ENCODE measurements at regions not wholly inside any gene's neighbourhood (a gene's known extent, or its start where the extent isn't known, plus 50 kb on each side); places are given as distances from the start of the nearest gene placed in this dataset.

DNA sequence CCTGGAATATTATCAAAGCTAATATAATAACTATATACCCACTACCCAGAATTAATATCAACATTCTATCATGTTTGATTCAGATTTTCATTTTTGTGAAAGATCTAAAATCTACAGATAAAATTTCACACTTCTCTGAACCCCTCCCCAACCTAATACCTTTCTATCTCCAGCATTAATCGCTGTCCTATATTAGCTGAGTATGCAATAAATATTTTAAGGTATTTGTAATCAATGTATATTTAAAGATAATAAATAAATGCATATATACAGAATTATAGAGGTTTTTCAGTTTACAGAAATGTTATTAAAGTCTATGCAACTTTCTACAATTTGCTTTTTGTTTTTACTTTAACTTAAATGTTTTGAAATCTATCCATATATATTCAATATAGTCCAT is 156.7 kb upstream of the NRSN1 start:
- intact Hi-C loops (cut with micrococcal nuclease) = no loop called here
- no peaks in the 10 kb centered on the region for H3K4me1 ChIP-seq (ENCODE audit: control insufficient read depth in 1 of 2, insufficient read depth in 2 of 2, low read length in 2 of 2)
- no peaks in the 10 kb centered on the region for H3K9me2 ChIP-seq (ENCODE audit: insufficient read depth)
- no peaks in the 10 kb centered on the region; a peak in 2 of 4 replicates for H3K9me3 ChIP-seq (ENCODE audit: control insufficient read depth in 1 of 2, insufficient read depth in 1 of 2, low read depth in 1 of 2, low read length in 2 of 2)
- no peaks in the 10 kb centered on the region for H3K27me3 ChIP-seq (ENCODE audit: insufficient read depth, low read length)
- no peaks in the 10 kb centered on the region for H4K20me1 ChIP-seq (ENCODE audit: insufficient read depth)
- no peak overlapping the region for H3K27ac ChIP-seq (ENCODE audit: low read depth, low read length)
- H2AFZ ChIP-seq (ENCODE audit: low read depth, low read length, poor library complexity, severe bottlenecking) = no peak overlapping the region
- ATAC-seq (no peak), DNase-seq (ENCODE audit: low read depth, low spot score) (no peak)
- ChIA-PET RAD21 (ENCODE audit: low non-redundant PET in 1 of 2, low total read pairs in 2 of 2, uncharacterized antibody in 2 of 2, unreplicated experiment in 2 of 2) (no interaction called here), POLR2A (no interaction called here), CTCF (no interaction called here)
- no peaks in the 10 kb centered on the region for H3K79me2 ChIP-seq (ENCODE audit: insufficient read depth, low read length)
- no peaks in the 10 kb centered on the region for H3K36me3 ChIP-seq (ENCODE audit: control insufficient read depth in 1 of 2, insufficient read depth in 2 of 2, low read length in 2 of 2)
- no peak for TF ChIP-seq ZNF274 (IDR thresholded peaks at IDR 0.05; ENCODE audit: low read depth, low read length)
- TF ChIP-seq, protein P1, sequence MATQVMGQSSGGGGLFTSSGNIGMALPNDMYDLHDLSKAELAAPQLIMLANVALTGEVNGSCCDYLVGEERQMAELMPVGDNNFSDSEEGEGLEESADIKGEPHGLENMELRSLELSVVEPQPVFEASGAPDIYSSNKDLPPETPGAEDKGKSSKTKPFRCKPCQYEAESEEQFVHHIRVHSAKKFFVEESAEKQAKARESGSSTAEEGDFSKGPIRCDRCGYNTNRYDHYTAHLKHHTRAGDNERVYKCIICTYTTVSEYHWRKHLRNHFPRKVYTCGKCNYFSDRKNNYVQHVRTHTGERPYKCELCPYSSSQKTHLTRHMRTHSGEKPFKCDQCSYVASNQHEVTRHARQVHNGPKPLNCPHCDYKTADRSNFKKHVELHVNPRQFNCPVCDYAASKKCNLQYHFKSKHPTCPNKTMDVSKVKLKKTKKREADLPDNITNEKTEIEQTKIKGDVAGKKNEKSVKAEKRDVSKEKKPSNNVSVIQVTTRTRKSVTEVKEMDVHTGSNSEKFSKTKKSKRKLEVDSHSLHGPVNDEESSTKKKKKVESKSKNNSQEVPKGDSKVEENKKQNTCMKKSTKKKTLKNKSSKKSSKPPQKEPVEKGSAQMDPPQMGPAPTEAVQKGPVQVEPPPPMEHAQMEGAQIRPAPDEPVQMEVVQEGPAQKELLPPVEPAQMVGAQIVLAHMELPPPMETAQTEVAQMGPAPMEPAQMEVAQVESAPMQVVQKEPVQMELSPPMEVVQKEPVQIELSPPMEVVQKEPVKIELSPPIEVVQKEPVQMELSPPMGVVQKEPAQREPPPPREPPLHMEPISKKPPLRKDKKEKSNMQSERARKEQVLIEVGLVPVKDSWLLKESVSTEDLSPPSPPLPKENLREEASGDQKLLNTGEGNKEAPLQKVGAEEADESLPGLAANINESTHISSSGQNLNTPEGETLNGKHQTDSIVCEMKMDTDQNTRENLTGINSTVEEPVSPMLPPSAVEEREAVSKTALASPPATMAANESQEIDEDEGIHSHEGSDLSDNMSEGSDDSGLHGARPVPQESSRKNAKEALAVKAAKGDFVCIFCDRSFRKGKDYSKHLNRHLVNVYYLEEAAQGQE (IDR thresholded peaks at IDR 0.05; ENCODE audit: low read depth) = no peak
- no peak for TF ChIP-seq POLR2AphosphoS5 (IDR thresholded peaks at IDR 0.05; ENCODE audit: low read depth, low read length)
- TF ChIP-seq SP1 (IDR thresholded peaks at IDR 0.05; ENCODE audit: low read depth) = no peak
- no peak for TF ChIP-seq FOSL1 (IDR thresholded peaks at IDR 0.05; ENCODE audit: low read depth)
- no peak for TF ChIP-seq ELF1 (IDR thresholded peaks at IDR 0.05; ENCODE audit: borderline replicate concordance, low read depth)
- TF ChIP-seq EGR1 (IDR thresholded peaks at IDR 0.05; ENCODE audit: low read depth) = no peak
- no peak for TF ChIP-seq SIN3A (IDR thresholded peaks at IDR 0.05; ENCODE audit: low read depth)
- TF ChIP-seq TCF7L2 (IDR thresholded peaks at IDR 0.05; ENCODE audit: borderline replicate concordance, extremely low read depth, insufficient read depth, insufficient read length) = no peak
- TF ChIP-seq, protein P2, sequence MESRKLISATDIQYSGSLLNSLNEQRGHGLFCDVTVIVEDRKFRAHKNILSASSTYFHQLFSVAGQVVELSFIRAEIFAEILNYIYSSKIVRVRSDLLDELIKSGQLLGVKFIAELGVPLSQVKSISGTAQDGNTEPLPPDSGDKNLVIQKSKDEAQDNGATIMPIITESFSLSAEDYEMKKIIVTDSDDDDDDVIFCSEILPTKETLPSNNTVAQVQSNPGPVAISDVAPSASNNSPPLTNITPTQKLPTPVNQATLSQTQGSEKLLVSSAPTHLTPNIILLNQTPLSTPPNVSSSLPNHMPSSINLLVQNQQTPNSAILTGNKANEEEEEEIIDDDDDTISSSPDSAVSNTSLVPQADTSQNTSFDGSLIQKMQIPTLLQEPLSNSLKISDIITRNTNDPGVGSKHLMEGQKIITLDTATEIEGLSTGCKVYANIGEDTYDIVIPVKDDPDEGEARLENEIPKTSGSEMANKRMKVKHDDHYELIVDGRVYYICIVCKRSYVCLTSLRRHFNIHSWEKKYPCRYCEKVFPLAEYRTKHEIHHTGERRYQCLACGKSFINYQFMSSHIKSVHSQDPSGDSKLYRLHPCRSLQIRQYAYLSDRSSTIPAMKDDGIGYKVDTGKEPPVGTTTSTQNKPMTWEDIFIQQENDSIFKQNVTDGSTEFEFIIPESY (IDR thresholded peaks at IDR 0.05; ENCODE audit: extremely low read depth, insufficient replicate concordance, low read length) = no peak
- no peak for TF ChIP-seq SRF (IDR thresholded peaks at IDR 0.05; ENCODE audit: low read depth)
- no peak for TF ChIP-seq RAD21 (IDR thresholded peaks at IDR 0.05; ENCODE audit: low read depth)
- no peak for TF ChIP-seq EZH2 (IDR thresholded peaks at IDR 0.05)
- TF ChIP-seq, protein P3, sequence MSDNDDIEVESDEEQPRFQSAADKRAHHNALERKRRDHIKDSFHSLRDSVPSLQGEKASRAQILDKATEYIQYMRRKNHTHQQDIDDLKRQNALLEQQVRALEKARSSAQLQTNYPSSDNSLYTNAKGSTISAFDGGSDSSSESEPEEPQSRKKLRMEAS (IDR thresholded peaks at IDR 0.05) = no peak
- TF ChIP-seq CBX3 (IDR thresholded peaks at IDR 0.05; ENCODE audit: low read depth) = no peak
- TF ChIP-seq, protein P4, sequence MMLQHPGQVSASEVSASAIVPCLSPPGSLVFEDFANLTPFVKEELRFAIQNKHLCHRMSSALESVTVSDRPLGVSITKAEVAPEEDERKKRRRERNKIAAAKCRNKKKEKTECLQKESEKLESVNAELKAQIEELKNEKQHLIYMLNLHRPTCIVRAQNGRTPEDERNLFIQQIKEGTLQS (IDR thresholded peaks at IDR 0.05) = no peak
- no peak for TF ChIP-seq CEBPB (IDR thresholded peaks at IDR 0.05; ENCODE audit: low read depth)
- TF ChIP-seq EZH2phosphoT487 (IDR thresholded peaks at IDR 0.05; ENCODE audit: borderline replicate concordance) = no peak
- TF ChIP-seq, protein P5, sequence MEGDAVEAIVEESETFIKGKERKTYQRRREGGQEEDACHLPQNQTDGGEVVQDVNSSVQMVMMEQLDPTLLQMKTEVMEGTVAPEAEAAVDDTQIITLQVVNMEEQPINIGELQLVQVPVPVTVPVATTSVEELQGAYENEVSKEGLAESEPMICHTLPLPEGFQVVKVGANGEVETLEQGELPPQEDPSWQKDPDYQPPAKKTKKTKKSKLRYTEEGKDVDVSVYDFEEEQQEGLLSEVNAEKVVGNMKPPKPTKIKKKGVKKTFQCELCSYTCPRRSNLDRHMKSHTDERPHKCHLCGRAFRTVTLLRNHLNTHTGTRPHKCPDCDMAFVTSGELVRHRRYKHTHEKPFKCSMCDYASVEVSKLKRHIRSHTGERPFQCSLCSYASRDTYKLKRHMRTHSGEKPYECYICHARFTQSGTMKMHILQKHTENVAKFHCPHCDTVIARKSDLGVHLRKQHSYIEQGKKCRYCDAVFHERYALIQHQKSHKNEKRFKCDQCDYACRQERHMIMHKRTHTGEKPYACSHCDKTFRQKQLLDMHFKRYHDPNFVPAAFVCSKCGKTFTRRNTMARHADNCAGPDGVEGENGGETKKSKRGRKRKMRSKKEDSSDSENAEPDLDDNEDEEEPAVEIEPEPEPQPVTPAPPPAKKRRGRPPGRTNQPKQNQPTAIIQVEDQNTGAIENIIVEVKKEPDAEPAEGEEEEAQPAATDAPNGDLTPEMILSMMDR (IDR thresholded peaks at IDR 0.05 in 2 of 3, conservative IDR thresholded peaks at IDR 0.05 in 1 of 3; ENCODE audit: borderline replicate concordance in 1 of 3, insufficient read depth in 1 of 3, low read depth in 2 of 3, low read length in 2 of 3) = no peak
- no peak overlapping the region for H3K4me2 ChIP-seq (ENCODE audit: low read length)
- no peak overlapping the region for H3K9ac ChIP-seq (ENCODE audit: low read length)
- no peak overlapping the region for H3K4me3 ChIP-seq (replicated peaks in 1 of 2; ENCODE audit: low read depth in 1 of 2, low read length in 2 of 2)
- BruUV-seq (replicated peaks) = no TSS peak
